Skeletal muscle tissue (tissue), 3 donors: ENCODE measurements at regions not wholly inside any gene's neighbourhood (a gene's known extent, or its start where the extent isn't known, plus 50 kb on each side); places are given as distances from the start of the nearest gene placed in this dataset.
"Not testable (repeated sequence)": the region's sequence is repeated elsewhere in the genome, so short reads cannot be mapped to it uniquely, and the experiment has no call there.

Experiments
- H3K27ac ChIP-seq: one replicate; pipeline ENCODE4 v1.7.0; 2013; ENCODE audit warnings: mild to moderate bottlenecking, low read depth, low read length, inconsistent platforms
- H3K27me3 ChIP-seq, 3 donors: one replicate each; pipeline ENCODE4 v1.7.0; 2013; ENCODE audit warnings: low read length in 3 of 3; ENCODE audit not compliant: control insufficient read depth in 3 of 3, insufficient read depth in 3 of 3
- H3K36me3 ChIP-seq, 3 donors: one replicate each; pipeline ENCODE4 v1.7.0; 2013; ENCODE audit warnings: low read length in 3 of 3; ENCODE audit not compliant: control insufficient read depth in 3 of 3, insufficient read depth in 3 of 3
- H3K4me1 ChIP-seq, 3 donors: one replicate each; pipeline ENCODE4 v1.7.0; 2013; ENCODE audit warnings: low read length in 3 of 3, mild to moderate bottlenecking in 3 of 3; ENCODE audit not compliant: control insufficient read depth in 3 of 3, insufficient read depth in 3 of 3
- H3K4me3 ChIP-seq, 3 donors: one replicate each; pipeline ENCODE4 v1.7.0; 2013; ENCODE audit warnings: low read length in 3 of 3
- H3K9ac ChIP-seq, 3 donors: one replicate each; pipeline ENCODE4 v1.7.0; 2013; ENCODE audit warnings: low read length in 3 of 3, mild to moderate bottlenecking in 3 of 3, moderate library complexity in 2 of 3, low read depth in 1 of 3
- H3K9me3 ChIP-seq, 3 donors: one replicate each; pipeline ENCODE4 v1.7.0; 2013; ENCODE audit warnings: low read length in 3 of 3; ENCODE audit not compliant: control insufficient read depth in 3 of 3
- donor health status: Osteomylitis.

DNA sequence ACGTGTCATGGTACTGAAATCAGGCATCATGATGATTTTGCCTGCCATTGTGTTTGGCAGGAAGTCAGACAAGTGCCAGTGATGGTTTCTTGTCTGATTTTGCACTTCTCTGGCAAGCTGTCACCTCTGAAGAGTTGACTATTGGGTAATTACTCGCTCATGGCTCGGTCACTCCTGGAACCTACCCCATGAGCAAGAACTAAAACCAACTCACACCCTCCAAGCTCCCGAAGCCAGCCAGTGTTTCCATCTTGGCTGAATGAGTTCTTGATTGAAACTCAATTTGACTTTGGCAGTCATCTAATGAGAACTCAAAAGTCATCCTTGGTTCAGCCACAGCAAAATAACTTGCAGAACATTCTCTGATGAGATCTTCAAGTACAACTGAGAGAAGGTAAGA lies 103.4 kb downstream of the TBC1D26 start:
- H3K27me3 ChIP-seq, H3K36me3 ChIP-seq: not testable (repeated sequence)

DNA sequence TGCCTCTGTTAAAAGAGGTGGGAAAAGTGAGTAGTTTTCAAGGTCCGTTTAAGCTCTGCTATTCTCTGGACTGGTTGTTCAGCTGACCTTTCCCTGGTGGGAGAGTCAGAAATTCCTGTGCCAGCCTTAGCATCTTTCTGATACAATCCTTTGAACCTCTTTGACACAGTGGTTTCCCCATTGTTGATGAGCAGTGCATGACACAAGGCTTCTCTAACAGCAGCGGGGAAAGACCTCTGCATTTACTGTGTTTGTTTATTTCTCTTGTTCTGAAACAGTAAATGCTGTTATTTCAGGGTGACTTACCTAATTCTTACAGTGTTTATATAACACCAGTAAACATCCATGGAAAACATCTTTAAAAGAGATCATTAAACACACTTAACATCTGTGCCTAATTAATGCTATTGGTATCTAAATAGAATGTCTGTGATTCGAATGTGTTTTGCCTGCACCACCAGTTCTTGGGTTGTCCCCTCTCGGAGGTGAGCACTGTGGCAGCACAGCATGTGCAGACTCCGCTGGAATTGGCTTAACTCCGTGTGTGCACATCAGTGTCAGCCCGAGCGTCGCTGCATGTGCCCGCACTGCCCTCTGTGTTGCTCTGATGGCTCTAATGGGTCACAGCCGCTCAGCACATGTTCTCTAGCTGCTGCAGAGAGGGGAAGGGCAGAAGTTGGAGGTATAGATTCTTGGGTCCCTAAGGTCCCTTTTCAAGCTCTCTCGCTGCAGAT lies 104.3 kb downstream of the TBC1D26 start:
- H3K4me3 ChIP-seq, H3K36me3 ChIP-seq, H3K9ac ChIP-seq, H3K27ac ChIP-seq, H3K27me3 ChIP-seq, H3K4me1 ChIP-seq, H3K9me3 ChIP-seq: not testable (repeated sequence)

More for the DNA sequence above, 103.4 kb downstream of the TBC1D26 start:
- not testable (repeated sequence) for H3K27ac ChIP-seq, H3K9me3 ChIP-seq, H3K4me1 ChIP-seq, H3K9ac ChIP-seq, H3K4me3 ChIP-seq

DNA sequence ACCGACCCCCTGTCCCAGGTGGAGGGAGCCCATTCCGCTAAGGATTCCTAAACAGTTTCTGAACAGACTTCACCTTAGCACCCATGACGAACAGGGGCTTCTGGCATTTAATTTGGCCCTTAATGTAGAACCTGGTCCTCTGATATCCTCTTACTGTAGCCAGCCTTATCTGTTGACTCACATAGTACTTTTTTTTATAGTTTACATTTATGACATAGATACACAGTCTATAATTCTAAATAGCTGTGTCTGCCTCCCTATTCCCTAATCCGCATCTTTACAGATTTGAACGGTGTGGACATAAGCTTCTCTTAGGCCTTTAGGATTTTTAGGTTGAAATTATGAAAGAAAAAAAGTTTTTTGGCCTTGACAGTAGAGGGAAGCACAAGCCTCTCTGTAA lies 104.9 kb downstream of the TBC1D26 start:
- H3K9ac ChIP-seq, H3K9me3 ChIP-seq, H3K4me3 ChIP-seq, H3K4me1 ChIP-seq, H3K27me3 ChIP-seq, H3K36me3 ChIP-seq, H3K27ac ChIP-seq: not testable (repeated sequence)

DNA sequence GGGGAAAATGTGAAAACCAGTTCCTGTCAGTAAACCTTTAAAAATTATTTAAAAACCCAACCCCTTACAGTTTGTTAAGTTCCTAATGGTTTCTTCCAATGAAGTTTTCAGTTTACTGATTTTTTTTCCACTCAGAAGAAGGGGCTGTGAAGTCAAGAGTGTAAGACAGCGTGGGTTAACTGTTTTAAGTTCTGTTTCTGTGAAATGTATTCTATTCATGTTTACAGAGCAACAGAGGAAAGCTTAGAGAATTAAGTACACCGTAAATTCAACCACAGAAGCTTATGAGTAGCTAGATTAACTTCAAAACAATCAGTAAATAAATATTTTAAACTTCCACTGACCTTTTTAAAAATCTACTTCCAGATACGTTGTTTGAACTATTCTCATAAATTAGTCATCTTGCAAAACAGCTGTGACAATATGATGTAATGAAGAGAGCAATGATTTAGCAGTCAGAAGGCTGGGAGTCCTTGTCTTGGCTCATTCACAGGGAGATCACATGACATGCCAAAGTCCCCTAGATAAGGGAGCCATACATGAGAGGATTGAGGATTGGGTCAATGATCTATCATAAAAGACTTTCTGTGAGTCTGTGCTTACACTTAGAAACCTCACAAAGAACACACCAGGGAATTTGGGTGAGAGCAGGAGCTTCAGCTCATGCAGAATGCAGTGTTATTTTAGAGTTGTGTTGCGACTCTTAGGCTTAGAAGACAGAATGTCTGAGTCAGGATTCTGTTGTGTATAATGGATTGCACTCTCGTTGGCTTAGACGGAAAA lies 97.3 kb upstream of the ADORA2B start:
- H3K9ac ChIP-seq, H3K27me3 ChIP-seq, H3K4me1 ChIP-seq, H3K9me3 ChIP-seq, H3K27ac ChIP-seq, H3K4me3 ChIP-seq, H3K36me3 ChIP-seq: not testable (repeated sequence)

DNA sequence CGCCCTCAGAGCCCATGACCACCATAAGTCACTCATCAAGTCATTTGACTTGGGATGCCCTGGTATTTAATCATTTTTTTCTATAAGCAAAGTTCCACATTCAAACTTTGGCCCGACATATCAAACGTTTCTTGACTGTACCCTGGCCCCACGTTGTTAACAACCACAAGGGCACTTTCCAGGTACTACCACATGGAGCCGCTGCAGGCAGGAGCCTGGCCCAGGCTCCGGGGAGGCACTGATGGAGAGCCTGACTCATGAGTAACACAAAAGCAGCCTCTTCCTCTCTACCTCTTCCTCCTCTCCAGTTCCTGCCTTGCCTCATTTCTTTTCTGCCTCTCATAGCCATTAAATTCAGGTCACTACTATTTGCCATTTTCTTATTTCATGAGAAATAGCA lies 95.9 kb upstream of the ADORA2B start:
- not testable (repeated sequence) for H3K27me3 ChIP-seq, H3K36me3 ChIP-seq, H3K9ac ChIP-seq, H3K27ac ChIP-seq, H3K4me3 ChIP-seq, H3K9me3 ChIP-seq, H3K4me1 ChIP-seq

DNA sequence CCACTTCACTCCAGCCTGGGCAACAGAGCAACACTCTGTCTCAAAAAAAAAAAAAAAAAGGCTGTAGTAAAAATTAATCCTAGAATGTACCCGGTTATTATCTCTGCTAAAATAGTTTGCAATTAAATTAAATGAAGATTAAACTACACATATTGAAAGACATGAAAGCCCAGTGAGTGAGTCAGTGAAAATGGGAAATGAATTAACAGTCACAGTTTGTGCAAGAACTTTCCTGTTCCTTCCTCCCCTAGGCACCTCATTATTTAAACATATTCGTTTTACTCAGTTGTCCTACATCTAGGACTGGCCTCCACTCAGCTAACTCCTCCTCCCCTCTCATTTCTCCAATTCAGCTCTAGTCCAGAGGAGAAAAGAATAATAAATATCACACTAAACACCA lies 94.9 kb upstream of the ADORA2B start:
- H3K27ac ChIP-seq, H3K4me1 ChIP-seq, H3K36me3 ChIP-seq, H3K27me3 ChIP-seq, H3K9me3 ChIP-seq, H3K4me3 ChIP-seq, H3K9ac ChIP-seq: not testable (repeated sequence)

DNA sequence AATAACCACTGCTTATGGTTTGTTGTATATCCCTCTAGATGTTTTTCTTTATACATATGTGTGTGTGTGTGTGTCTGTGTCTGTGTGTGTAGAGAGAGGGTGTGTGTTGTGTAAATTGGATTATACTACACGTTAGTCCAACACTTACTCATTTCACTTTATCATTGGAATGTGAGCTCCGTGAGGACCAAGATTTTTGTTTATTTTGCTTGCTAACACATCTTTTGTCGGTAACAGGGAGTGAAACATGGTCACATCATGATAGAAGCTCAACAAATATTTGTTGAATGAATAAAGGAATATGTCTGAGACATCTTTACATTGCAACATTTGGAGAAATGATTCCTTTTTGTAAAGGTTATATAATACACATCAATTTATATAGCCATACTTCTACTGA lies 94.2 kb upstream of the ADORA2B start:
- H3K9ac ChIP-seq, H3K27me3 ChIP-seq, H3K4me1 ChIP-seq, H3K4me3 ChIP-seq, H3K9me3 ChIP-seq, H3K27ac ChIP-seq, H3K36me3 ChIP-seq: not testable (repeated sequence)

DNA sequence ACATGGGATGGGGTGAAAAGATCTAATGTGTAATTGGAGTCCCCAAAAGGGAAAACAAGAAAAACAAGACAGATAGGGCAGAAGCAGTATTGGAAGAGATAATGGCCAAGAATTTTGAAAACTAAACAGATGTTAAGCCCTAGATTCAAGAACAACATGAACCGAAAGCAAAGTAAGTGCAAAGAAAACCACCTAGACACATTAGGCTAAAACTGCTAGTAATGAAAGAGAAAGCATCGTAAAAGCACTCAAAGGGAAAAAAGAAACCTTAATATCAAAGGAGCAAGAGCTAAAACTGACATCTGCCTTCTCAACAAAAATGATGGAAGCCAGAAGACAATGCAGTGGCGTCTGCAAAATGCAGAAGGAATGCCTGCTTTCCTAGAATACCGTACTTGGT lies 92.1 kb upstream of the ADORA2B start:
- not testable (repeated sequence) for H3K4me3 ChIP-seq, H3K4me1 ChIP-seq, H3K36me3 ChIP-seq, H3K9me3 ChIP-seq, H3K27me3 ChIP-seq, H3K9ac ChIP-seq, H3K27ac ChIP-seq

DNA sequence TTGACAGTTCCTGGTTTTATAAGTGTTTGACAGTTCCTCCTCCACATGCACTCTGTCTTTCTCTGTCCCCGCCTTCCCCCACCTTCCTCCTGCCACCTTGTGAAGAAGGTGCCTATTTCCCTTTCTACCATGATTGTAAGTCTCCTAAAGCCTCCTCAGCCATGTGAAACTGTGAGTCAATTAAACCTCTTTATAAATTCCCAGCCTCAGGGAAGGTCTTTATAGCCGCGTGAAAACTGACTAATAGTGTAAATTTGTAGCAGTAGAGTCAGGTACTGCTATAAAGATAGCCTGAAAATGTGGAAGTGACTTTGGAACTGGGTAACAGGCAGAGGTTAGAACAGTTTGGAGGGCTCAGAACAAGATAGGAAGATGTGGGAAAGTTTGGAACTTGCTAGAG lies 88.7 kb upstream of the ADORA2B start:
- not testable (repeated sequence) for H3K9ac ChIP-seq, H3K4me1 ChIP-seq, H3K9me3 ChIP-seq, H3K27ac ChIP-seq, H3K36me3 ChIP-seq, H3K4me3 ChIP-seq, H3K27me3 ChIP-seq

DNA sequence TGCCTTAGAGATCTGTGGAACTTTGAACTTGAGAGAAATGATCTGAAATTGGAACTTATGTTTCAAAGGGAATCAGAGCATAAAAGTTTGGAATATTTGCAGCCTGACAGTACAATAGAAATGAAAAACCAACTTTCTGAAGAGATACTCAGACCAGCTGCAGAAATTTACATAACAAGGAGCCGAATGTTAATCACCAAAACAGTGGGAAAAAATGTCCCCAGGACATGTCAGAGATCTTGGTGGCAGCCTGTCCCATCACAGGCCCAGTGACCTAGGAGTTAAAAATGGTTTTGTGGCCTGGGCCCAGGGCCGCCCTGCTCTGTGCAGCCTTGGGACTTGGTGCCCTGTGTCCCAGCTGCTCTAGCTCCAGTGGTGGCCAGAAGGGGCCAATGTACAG lies 88.2 kb upstream of the ADORA2B start:
- not testable (repeated sequence) for H3K36me3 ChIP-seq, H3K27me3 ChIP-seq, H3K4me3 ChIP-seq, H3K9ac ChIP-seq, H3K4me1 ChIP-seq, H3K9me3 ChIP-seq, H3K27ac ChIP-seq
